Transverse colon (tissue), 4 donors: ENCODE measurements at regions not wholly inside any gene's neighbourhood (a gene's known extent, or its start where the extent isn't known, plus 50 kb on each side); places are given as distances from the start of the nearest gene placed in this dataset.

Experiments used
- DNase-seq: peaks from one replicate; pipeline ENCODE4 v3.0.0-alpha.2; 2019
- H3K27ac ChIP-seq, 4 donors: fragments of 200-600 bp; sonication (generic); 2 replicates each; pipeline ENCODE4 v1.5.1; 2016 to 2018; ENCODE audit warnings: inconsistent platforms in 4 of 4
- H3K27me3 ChIP-seq: fragments of 200-600 bp; sonication (generic); 2 replicates; pipeline ENCODE4 v1.5.1; 2017; ENCODE audit warnings: inconsistent platforms
- H3K36me3 ChIP-seq, 4 donors: fragments of 200-600 bp; sonication (generic); 2 replicates each; pipeline ENCODE4 v1.5.1; 2017 to 2019; ENCODE audit warnings: inconsistent platforms in 4 of 4
- H3K4me1 ChIP-seq, 4 donors: fragments of 200-600 bp; sonication (generic); 2 replicates each; pipeline ENCODE4 v1.5.1; 2017 to 2020; ENCODE audit warnings: inconsistent platforms in 4 of 4
- H3K4me3 ChIP-seq, 4 donors: fragments of 200-600 bp; sonication (generic); 1 replicate in 1 of 4; 2 replicates in 3 of 4; pipeline versions ENCODE4 v1.5.1 to v1.6.1; 2017 to 2019; ENCODE audit warnings: inconsistent platforms in 4 of 4
- H3K9me3 ChIP-seq, 2 donors: fragments of 200-600 bp; sonication (generic); 2 replicates each; pipeline ENCODE4 v1.5.1; 2017 to 2019; ENCODE audit warnings: inconsistent platforms in 2 of 2
- CTCF ChIP-seq, 5 experiments: fragments of 200-600 bp in 3 of 5; fragments of 450-650 bp in 2 of 5; sonication (generic) in 3 of 5; IDR thresholded peaks; 1 replicate in 2 of 5; 2 replicates in 3 of 5; pipeline ENCODE4 v1.5.1; 2016 to 2017; ENCODE audit warnings: antibody characterized with exemption in 5 of 5, inconsistent platforms in 3 of 5, mild to moderate bottlenecking in 2 of 5, moderate library complexity in 1 of 5
- EP300 ChIP-seq: sonication (generic); formaldehyde crosslinking; IDR thresholded peaks from one replicate; pipeline ENCODE4 v1.6.1; 2017; ENCODE audit warnings: antibody characterized with exemption, low read depth
- POLR2A ChIP-seq: fragments of 450-650 bp; IDR thresholded peaks from one replicate; pipeline ENCODE4 v1.6.1; 2016; ENCODE audit warnings: antibody characterized with exemption, mild to moderate bottlenecking, moderate library complexity
- POLR2AphosphoS5 ChIP-seq, 3 donors: sonication (generic); formaldehyde crosslinking; IDR thresholded peaks; one replicate each; pipeline ENCODE4 v1.6.1; 2016; ENCODE audit warnings: antibody characterized with exemption in 3 of 3
- WGBS, 2 donors: methylation state at CpG; one replicate each; pipeline ENCODE4 v1.1.5; 2018; ENCODE audit warnings: low coverage in 1 of 2; 5-methylcytosine and 5-hydroxymethylcytosine counted together
- in situ Hi-C, 4 donors: fragments of 200-750 bp; cut with MboI; loops; one replicate each; pipeline versions ENCODE4 v1.15.0 to v1.15.1; 2017; ENCODE audit warnings: low sequenced_read_pairs in 3 of 4, low pct_ligation_motif_present in 1 of 4, low pct_unique_long_range_greater_than_20kb in 1 of 4
- intact Hi-C: fragments of 100-400 bp; cut with DNase I; formaldehyde crosslinking; loops from one replicate; pipeline ENCODE4 v1.15.1; 2023; ENCODE audit warnings: low total_unique reads

- TF ChIP-seq EP300, result no peak
- TF ChIP-seq POLR2A, result no peak
- no peak for TF ChIP-seq CTCF (IDR thresholded peaks at IDR 0.05)
- no peak for TF ChIP-seq POLR2AphosphoS5 (IDR thresholded peaks at IDR 0.05)
- DNase-seq, result no peak
- Histone ChIP-seq H3K27ac (no peak overlapping the region), H3K4me1 (no peaks in the 10 kb centered on the region), H3K36me3 (no peaks in the 10 kb centered on the region), H3K4me3 (no peak overlapping the region), H3K9me3 (no peaks in the 10 kb centered on the region), H3K27me3 (no peaks in the 10 kb centered on the region)
- intact Hi-C loops, result no loop called here
- 41 to 62% methylated on average over 2 of the region's 2 CpGs for WGBS, 2 donors
- in situ Hi-C loops, result no loop called here
Measured at GRCh38 chr3:35183927-35184675, 455.2 kb upstream of the ARPP21 start.

GRCh38 chr3:35184775-35185174 lies 454.6 kb upstream of the ARPP21 start:
- Histone ChIP-seq H3K9me3 (no peaks in the 10 kb centered on the region), H3K27ac (no peak overlapping the region), H3K27me3 (no peaks in the 10 kb centered on the region), H3K4me3 (no peak overlapping the region), H3K4me1 (no peaks in the 10 kb centered on the region), H3K36me3 (no peaks in the 10 kb centered on the region)
- intact Hi-C loops, result no loop called here
- no peak for DNase-seq
- in situ Hi-C loops, result no loop called here
- 78 to 85% methylated on average over 2 of the region's 2 CpGs for WGBS, 2 donors
- TF ChIP-seq POLR2A, result no peak
- no peak for TF ChIP-seq POLR2AphosphoS5 (IDR thresholded peaks at IDR 0.05)
- no peak for TF ChIP-seq CTCF (IDR thresholded peaks at IDR 0.05)
- TF ChIP-seq EP300, result no peak

GRCh38 chr3:35187908-35188307 lies 451.4 kb upstream of the ARPP21 start:
- DNase-seq, result no peak
- H3K27ac ChIP-seq, result no peak overlapping the region
- H3K4me1 ChIP-seq, result no peaks in the 10 kb centered on the region
- no peak for TF ChIP-seq CTCF (IDR thresholded peaks at IDR 0.05)
- no peak for TF ChIP-seq POLR2AphosphoS5 (IDR thresholded peaks at IDR 0.05)
- in situ Hi-C loops (no loop called here), intact Hi-C loops (no loop called here)
- no peaks in the 10 kb centered on the region for H3K9me3 ChIP-seq
- no peak overlapping the region for H3K4me3 ChIP-seq
- no peaks in the 10 kb centered on the region for H3K36me3 ChIP-seq
- 64 to 71% methylated on average over 1 of the region's 1 CpG for WGBS, 2 donors
- H3K27me3 ChIP-seq, result no peaks in the 10 kb centered on the region

GRCh38 chr3:35194666-35195065 lies 444.7 kb upstream of the ARPP21 start:
- no peak for DNase-seq
- Histone ChIP-seq H3K27ac (no peak overlapping the region), H3K36me3 (no peaks in the 10 kb centered on the region), H3K9me3 (no peaks in the 10 kb centered on the region), H3K4me3 (no peak overlapping the region), H3K4me1 (no peaks in the 10 kb centered on the region), H3K27me3 (no peaks in the 10 kb centered on the region)
- in situ Hi-C loops, result no loop called here
- TF ChIP-seq POLR2AphosphoS5 (IDR thresholded peaks at IDR 0.05), result no peak
- TF ChIP-seq CTCF (IDR thresholded peaks at IDR 0.05), result no peak
- TF ChIP-seq POLR2A, result no peak
- TF ChIP-seq EP300, result no peak
- intact Hi-C loops, result no loop called here
- WGBS, 2 donors, result 78 to 80% methylated on average over 1 of the region's 1 CpG
